Hematopoietic multipotent progenitor cell treated with erythropoietin and hydrocortisone succinate and interleukin-3 and kit ligand, for 17 days (in vitro differentiated cells): ENCODE measurements at regions not wholly inside any gene's neighbourhood (a gene's known extent, or its start where the extent isn't known, plus 50 kb on each side); places are given as distances from the start of the nearest gene placed in this dataset.

Experiments
- DNase-seq: peaks from one replicate; pipeline ENCODE4 v3.0.0-alpha.2; 2015; ENCODE audit warnings: low spot score

DNA sequence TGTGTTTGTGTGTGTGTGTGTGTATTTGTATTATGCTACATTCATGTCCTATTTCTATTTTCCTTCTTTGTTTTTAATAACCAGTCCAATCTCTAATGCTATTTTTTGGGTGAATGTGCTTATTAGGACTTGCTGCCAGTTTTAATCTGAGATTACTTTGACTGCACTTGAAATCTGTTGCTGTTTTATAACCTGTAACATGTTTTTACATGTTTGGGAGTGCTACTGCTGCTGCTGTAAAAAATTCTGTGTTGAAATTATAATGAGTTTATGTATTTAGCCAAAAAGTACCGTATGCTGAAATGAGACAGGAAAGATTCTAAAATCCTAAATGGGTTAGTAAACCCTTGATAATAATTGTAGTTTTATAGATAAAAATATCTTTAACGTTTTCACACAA is 104.7 kb upstream of the SSBP2 start:
- DNase-seq = no peak

- DNase-seq = peak; percentile 54
These were observed 104.0 kb upstream of the SSBP2 start for GRCh38 chr5:81854915-81855314.

GRCh38 chr5:81854485-81854884 is 103.6 kb upstream of the SSBP2 start:
- DNase-seq = peak; percentile 12

- no peak for DNase-seq
These were observed 102.1 kb upstream of the SSBP2 start for GRCh38 chr5:81853030-81853357.

GRCh38 chr5:81852291-81853029 is 101.6 kb upstream of the SSBP2 start:
- DNase-seq = peak; percentile 14

- peak; percentile 69 for DNase-seq
These were observed 100.7 kb upstream of the SSBP2 start for GRCh38 chr5:81851481-81852178.

DNA sequence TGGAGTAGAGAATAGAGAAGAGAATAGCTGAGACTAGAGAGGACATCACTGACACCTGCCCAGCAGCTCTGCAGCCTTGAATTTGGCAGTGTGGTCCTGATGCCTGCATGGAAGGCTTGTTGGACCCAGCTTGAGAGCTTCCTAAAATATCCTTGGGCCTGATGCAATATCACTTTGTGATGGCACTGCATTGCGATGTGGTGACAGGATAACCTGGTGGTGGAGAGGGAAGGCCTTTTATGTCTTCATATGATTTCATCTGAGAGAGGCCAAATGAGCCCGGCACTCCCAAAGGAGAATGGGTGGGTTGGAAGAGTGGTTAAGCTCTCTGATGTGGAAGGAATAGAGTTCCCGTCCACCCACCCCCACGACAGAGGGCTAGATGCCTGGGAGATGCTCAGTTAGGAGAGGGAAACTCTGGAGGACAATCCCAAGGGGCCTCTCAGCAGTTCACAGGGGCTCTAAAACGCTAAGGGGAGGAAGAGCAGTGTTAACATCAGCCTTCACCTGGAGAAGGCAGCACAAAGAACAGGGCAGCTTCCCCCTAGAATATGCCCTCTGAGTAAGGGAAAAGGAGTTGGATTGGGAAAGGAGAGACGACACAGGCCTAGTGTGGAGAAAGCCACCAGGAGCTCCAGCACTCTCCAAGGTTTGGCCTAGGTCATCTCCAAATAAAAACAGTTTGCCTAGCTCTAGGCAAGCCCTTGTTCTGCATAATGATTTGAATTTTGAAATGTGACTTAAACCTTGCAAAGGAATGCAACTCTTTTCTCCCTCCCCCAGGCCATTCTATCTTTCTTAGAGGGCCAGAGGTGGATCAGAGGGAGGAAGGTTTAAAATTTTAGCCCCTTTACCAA is 99.8 kb upstream of the SSBP2 start:
- no peak for DNase-seq

DNA sequence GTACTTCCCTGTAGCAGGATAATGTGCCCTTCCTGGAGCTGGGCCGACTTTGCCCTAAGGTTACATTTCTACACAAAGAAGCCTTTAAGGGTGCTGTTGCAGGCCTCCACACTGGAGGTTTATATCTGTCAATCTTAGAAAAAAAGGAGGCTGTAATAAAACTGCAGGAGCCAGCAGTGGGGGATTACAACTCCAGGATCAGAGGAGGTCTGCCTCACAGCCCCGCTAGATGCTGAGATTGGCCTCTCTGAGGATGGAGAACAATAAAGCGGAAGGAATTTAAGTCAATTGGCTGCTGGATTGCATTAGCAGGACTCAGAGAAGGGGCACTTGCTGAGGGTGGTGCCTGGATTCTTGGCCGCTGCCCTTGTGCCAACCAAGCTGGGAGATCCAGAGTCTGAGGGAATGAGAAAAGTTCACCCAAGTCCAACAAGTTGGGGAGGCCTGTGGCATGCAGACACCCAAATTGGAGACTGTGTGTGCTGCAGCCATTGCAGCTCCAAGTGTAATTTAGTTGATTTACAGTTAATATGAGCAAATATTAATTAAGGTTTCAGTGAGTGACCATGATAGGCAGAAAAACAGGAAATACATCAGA is 99.0 kb upstream of the SSBP2 start:
- DNase-seq = no peak

GRCh38 chr5:81848362-81848880 is 97.5 kb upstream of the SSBP2 start:
- DNase-seq = no peak

DNA sequence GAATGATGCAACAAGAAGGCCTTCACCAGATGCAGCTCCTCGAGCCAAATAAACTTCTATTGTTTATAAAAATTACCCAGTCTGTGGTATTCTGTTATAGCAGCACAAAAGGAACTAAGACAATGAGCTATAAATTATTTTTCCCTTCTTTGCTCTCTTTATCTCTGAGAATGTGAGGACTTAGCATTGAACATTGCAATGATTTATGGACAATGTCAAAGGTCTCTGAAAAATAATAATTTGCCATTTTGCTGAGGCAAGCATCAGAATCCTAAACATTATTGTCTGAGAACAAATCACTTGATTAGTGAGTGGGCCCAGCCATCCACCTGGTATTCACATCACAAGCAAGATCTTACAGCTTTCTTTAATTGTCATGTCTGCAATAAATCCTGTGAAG is 95.4 kb upstream of the SSBP2 start:
- DNase-seq = no peak

GRCh38 chr5:81843845-81844244 is 92.9 kb upstream of the SSBP2 start:
- DNase-seq = no peak

GRCh38 chr5:81842795-81843398 is 92.0 kb upstream of the SSBP2 start:
- DNase-seq = no peak

- DNase-seq = no peak
These were observed 88.1 kb upstream of the SSBP2 start for GRCh38 chr5:81839034-81839433.

DNA sequence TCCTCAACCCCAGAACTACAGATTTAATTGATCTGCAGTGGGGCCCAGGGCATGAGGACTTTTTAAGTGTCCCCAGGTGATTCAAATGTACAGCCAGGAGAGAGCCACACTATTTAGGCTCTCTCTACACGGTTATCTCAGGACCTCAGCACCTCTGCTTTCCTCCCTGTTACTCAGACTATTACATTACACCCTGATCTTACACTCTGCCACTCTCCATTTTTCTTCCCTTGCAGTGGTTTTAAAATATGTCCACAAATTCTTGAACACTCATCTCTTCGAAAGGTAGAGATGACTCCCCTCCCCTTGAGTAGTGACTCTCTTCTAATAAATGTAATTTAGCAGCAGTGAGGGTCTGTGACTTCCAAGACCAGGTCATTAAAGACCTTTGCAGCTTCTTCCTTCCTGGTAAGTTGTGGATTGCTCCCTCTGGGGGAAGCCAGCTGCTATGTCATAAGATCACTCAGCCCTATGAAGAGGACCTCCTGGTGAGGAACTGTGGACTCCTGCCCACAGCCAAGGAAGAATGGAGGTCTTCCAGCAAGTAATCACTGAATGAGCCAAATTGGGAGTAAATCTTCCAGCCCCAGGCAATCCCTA is 87.5 kb upstream of the SSBP2 start:
- DNase-seq = peak; percentile 25

DNA sequence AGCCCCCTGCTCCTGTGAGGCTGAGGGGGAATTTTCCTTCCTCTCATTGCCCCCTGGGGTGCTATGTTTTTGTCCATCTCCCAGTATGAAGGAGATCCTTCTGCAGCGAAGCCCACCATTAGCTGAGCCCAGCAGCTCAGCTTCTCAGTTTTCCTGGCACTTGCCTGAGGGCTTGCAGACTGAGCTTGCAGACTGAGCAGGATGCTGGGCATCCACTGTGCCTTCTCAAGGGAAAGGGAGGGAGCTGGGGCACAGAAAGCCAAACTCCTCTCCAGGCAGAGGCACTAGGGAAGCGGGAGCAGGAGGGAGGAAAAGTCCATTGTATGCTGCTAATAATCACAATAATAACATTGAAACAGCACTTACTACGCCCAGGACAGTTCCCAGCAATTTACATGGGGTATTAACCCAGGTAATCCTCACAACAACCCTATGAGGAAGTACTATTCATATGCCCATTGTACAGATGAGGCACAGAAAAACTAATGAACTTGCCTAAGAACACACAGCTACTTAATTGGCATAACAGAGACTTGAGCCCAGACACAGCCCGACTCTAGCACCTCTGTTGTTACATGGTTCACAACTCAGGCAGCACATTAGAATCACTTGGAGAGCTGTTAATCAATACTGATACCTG is 86.9 kb upstream of the SSBP2 start:
- no peak for DNase-seq

DNA sequence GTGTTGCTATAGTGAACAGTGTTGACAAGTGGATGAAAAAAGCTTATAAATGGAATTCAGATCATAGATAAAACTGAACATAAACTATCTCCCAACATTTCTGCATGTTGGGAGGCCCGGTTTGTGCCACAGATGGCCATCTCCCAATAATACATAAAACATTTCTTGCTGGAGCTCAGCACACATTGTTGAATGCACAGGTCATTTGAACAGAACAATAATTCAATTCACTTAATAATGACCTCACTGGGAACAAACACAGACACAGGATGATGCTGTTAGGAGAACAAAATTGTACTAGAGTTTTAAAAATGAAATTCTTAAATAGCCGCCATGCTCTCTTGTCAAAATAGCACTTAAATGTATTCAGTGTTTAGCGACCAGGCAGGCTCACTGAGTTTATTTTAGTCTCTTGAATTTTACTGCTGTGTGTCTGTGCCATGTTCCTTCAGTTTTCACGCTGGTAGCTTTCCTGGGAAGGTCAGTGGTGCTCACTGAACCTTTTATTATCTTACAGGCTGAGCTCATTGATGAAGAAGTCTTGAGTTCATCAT is 85.0 kb upstream of the SSBP2 start:
- no peak for DNase-seq

DNA sequence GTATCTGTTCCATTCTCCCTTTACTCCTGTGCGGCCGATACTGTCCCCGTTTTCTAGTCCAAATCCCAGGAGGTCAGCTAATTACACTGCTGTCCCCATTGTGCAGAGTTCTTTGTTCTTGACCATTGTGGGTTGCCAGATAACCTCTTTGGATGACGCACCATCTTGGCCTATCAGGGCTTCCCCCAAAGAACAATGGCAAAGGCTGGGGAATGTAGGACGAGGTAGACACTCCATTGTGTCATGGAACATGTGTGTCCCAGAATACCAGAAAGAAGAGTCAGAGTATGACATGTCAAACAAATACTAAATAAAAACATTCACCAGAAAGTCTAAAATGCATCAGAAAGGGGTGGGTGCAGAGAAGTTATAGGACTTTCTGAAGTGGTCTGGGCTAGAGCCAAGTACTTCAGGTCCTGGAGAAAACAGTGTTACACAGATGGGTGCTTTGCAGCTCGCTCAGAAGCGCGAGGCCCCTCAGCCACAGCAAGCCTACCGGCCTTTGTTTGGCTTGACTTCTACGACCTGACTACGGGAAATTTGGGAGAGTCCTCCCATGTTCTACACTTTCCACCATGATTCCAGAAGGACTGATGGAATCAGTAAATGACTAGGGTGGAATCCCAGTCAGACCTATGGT is 83.2 kb upstream of the SSBP2 start:
- no peak for DNase-seq

DNA sequence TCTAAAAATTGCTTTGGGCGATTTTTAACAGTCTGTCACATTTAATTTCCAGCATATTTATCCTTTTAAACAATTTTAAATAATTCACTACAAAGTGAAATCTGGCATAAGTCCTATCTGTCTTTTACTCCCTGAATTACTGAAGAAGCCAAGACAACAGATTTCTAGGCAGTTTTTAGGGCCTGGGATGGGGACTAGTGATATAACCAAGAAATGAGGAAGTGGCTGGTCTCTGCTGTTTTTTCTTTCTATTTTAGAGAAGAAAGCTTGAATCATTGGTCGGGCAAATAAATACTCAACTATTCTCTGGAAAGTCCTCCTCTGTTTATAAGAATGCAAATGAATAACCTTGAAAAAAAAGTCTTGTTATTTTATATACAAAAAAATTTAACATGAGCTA is 79.7 kb upstream of the SSBP2 start:
- no peak for DNase-seq

GRCh38 chr5:81829242-81829641 is 78.3 kb upstream of the SSBP2 start:
- DNase-seq = no peak

DNA sequence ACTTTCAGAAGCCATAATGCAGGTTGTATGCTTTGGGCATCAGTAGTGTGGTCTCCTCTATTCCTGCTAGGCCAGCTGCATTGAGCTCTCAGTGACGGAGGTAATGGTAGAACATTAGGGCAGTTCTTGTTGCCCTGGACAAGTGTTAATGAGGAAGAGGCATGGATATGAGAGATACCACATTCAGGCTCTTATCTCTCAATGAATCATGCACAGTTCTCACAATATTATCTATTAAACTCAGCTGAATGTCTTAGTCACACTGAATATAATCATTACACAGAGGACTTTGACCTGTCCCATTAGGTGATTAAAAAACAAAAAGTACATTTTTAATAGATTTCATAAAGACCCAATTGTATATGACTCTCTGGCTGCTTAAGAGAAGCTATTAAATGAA is 76.6 kb upstream of the SSBP2 start:
- no peak for DNase-seq
